Vagina (tissue), 2 donors: ENCODE measurements at regions not wholly inside any gene's neighbourhood (a gene's known extent, or its start where the extent isn't known, plus 50 kb on each side); places are given as distances from the start of the nearest gene placed in this dataset.

Experiments used
- CTCF ChIP-seq, 3 experiments: fragments of 450-650 bp in 2 of 3; fragments of 200-600 bp in 1 of 3; sonication (generic) in 1 of 3; IDR thresholded peaks; one replicate each; pipeline ENCODE4 v1.5.1; 2017 to 2019; ENCODE audit warnings: antibody characterized with exemption in 3 of 3, mild to moderate bottlenecking in 2 of 3, moderate library complexity in 2 of 3
- POLR2A ChIP-seq, 2 donors: fragments of 450-650 bp; IDR thresholded peaks; one replicate each; pipeline ENCODE4 v1.6.1; 2017; ENCODE audit warnings: antibody characterized with exemption in 2 of 2, mild to moderate bottlenecking in 2 of 2, moderate library complexity in 2 of 2

- no peak for TF ChIP-seq CTCF (IDR thresholded peaks at IDR 0.05)
- TF ChIP-seq POLR2A (IDR thresholded peaks at IDR 0.05): no peak
Measured at GRCh38 chr16:61057635-61058034, 978.6 kb downstream of the CDH8 start.
